ENCODE measurements at regions not wholly inside any gene's neighbourhood (a gene's known extent, or its start where the extent isn't known, plus 50 kb on each side); places are given as distances from the start of the nearest gene placed in this dataset.
"Not testable (repeated sequence)": the region's sequence is repeated elsewhere in the genome, so short reads cannot be mapped to it uniquely, and the experiment has no call there.

GRCh38 chr5:98187945-98188344, 585.5 kb upstream of the RGMB start:
- Histone ChIP-seq H3K9me3 (ENCODE audit: control extremely low read depth in 1 of 3, control insufficient read depth in 2 of 3, insufficient read depth in 1 of 3, low read length in 2 of 3) (no peaks in the 10 kb centered on the region), H4K20me1 (ENCODE audit: control insufficient read depth, insufficient read depth, low read length, poor library complexity, severe bottlenecking) (no peaks in the 10 kb centered on the region), H3K4me3 (ENCODE audit: control extremely low read depth in 1 of 5, extremely low read depth in 1 of 5, insufficient read depth in 1 of 5, low read depth in 2 of 5, low read length in 4 of 5) (no peak overlapping the region), H2AFZ (ENCODE audit: insufficient read depth, low read depth, low read length, poor library complexity, severe bottlenecking) (no peak overlapping the region), H3K27me3 (replicated peaks in 1 of 4; ENCODE audit: control extremely low read depth in 1 of 4, control insufficient read depth in 3 of 4, insufficient read depth in 4 of 4, low read length in 3 of 4) (no peaks in the 10 kb centered on the region), H3K9ac (ENCODE audit: low read length) (no peak overlapping the region), H3K4me1 (ENCODE audit: control insufficient read depth in 2 of 2, insufficient read depth in 2 of 2, low read length in 2 of 2) (no peaks in the 10 kb centered on the region), H3K79me2 (ENCODE audit: control insufficient read depth, insufficient read depth, low read length) (no peaks in the 10 kb centered on the region), H3K27ac (ENCODE audit: low read length in 2 of 2) (no peak overlapping the region), H3K4me2 (replicated peaks; ENCODE audit: low read depth, low read length, poor library complexity, severe bottlenecking) (no peak overlapping the region), H3K36me3 (replicated peaks in 1 of 2; ENCODE audit: control extremely low read depth in 1 of 2, control insufficient read depth in 1 of 2, extremely low read depth in 1 of 2, insufficient read depth in 2 of 2, low read length in 1 of 2) (no peaks in the 10 kb centered on the region)
- Mint-ChIP-seq H3K9me3 (ENCODE audit: insufficient read depth) (no peaks in the 10 kb centered on the region), H3K27ac (no peak overlapping the region), H3K4me1 (no peaks in the 10 kb centered on the region), H3K4me3 (no peak overlapping the region), H3K27me3 (no peaks in the 10 kb centered on the region)
- no peak for TF ChIP-seq EZH2 (IDR thresholded peaks at IDR 0.05; ENCODE audit: borderline replicate concordance, insufficient read depth, low read depth, low read length, poor library complexity, severe bottlenecking)
- no peak for TF ChIP-seq CTCF (IDR thresholded peaks at IDR 0.05)
- no CpG with 5 or more reads among the region's 1 CpG for WGBS (ENCODE audit: insufficient coverage)
- DNase-seq (no peak), ATAC-seq (ENCODE audit: low read depth) (no peak)
- ChIA-PET CTCF (no interaction called here), POLR2A (no interaction called here)
- intact Hi-C loops (cut with micrococcal nuclease): no loop called here

DNA sequence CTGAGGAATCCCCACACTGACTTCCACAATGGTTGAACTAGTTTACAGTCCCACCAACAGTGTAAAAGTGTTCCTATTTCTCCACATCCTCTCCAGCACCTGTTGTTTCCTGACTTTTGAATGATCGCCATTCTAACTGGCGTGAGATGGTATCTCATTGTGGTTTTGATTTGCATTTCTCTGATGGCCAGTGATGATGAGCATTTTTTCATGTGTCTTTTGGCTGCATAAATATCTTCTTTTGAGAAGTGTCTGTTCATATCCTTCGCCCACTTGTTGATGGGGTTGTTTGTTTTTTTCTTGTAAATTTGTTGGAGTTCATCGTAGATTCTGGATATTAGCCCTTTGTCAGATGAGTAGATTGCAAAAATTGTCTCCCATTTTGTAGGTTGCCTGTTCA, 583.1 kb upstream of the RGMB start:
- H3K4me1 ChIP-seq (ENCODE audit: control insufficient read depth in 2 of 2, insufficient read depth in 2 of 2, low read length in 2 of 2); POLR2A ChIA-PET; H3K27me3 ChIP-seq (replicated peaks in 1 of 4; ENCODE audit: control extremely low read depth in 1 of 4, control insufficient read depth in 3 of 4, insufficient read depth in 4 of 4, low read length in 3 of 4); H3K4me3 ChIP-seq (ENCODE audit: control extremely low read depth in 1 of 5, extremely low read depth in 1 of 5, insufficient read depth in 1 of 5, low read depth in 2 of 5, low read length in 4 of 5); H2AFZ ChIP-seq (ENCODE audit: insufficient read depth, low read depth, low read length, poor library complexity, severe bottlenecking); H3K9me3 ChIP-seq (ENCODE audit: control extremely low read depth in 1 of 3, control insufficient read depth in 2 of 3, insufficient read depth in 1 of 3, low read length in 2 of 3); H3K36me3 ChIP-seq (replicated peaks in 1 of 2; ENCODE audit: control extremely low read depth in 1 of 2, control insufficient read depth in 1 of 2, extremely low read depth in 1 of 2, insufficient read depth in 2 of 2, low read length in 1 of 2); ATAC-seq (ENCODE audit: low read depth); H3K4me3 Mint-ChIP-seq; DNase-seq; H3K9me3 Mint-ChIP-seq (ENCODE audit: insufficient read depth); H3K27me3 Mint-ChIP-seq; intact Hi-C loops (cut with micrococcal nuclease); H3K4me2 ChIP-seq (replicated peaks; ENCODE audit: low read depth, low read length, poor library complexity, severe bottlenecking); H3K27ac Mint-ChIP-seq; H3K9ac ChIP-seq (ENCODE audit: low read length); CTCF ChIA-PET; H3K4me1 Mint-ChIP-seq; H4K20me1 ChIP-seq (ENCODE audit: control insufficient read depth, insufficient read depth, low read length, poor library complexity, severe bottlenecking); H3K79me2 ChIP-seq (ENCODE audit: control insufficient read depth, insufficient read depth, low read length); H3K27ac ChIP-seq (ENCODE audit: low read length in 2 of 2): not testable (repeated sequence)
- no CpG with 5 or more reads among the region's 4 CpGs for WGBS (ENCODE audit: insufficient coverage)
